K562 (cell line): ENCODE measurements at regions not wholly inside any gene's neighbourhood (a gene's known extent, or its start where the extent isn't known, plus 50 kb on each side); places are given as distances from the start of the nearest gene placed in this dataset.
A peak's percentile ranks its signal among the peaks of the same experiment; 100 is the strongest.

ENCODE experiments used
- CREB3L1 ChIP-seq: fragments of 450-650 bp; IDR thresholded peaks from 2 replicates; pipeline ENCODE4 v1.6.1; 2014; ENCODE audit warnings: low read depth, mild to moderate bottlenecking, moderate library complexity, borderline replicate concordance
- EHMT2 ChIP-seq: fragments of 450-650 bp; IDR thresholded peaks from 2 replicates; pipeline ENCODE4 v1.6.1; 2018; ENCODE audit warnings: antibody characterized with exemption
- ERF ChIP-seq: fragments of 450-650 bp; formaldehyde crosslinking; IDR thresholded peaks from 2 replicates; pipeline ENCODE4 v1.4.0; 2020; ENCODE audit warnings: mild to moderate bottlenecking, mixed read lengths
- FIP1L1 ChIP-seq: fragments of 200-400 bp; formaldehyde crosslinking; IDR thresholded peaks from 2 replicates; pipeline ENCODE4 v1.6.1; 2018; ENCODE audit warnings: mild to moderate bottlenecking, low read depth, low read length; ENCODE audit not compliant: poor library complexity, severe bottlenecking
- HEY1 ChIP-seq: fragments of 250-450 bp; sonication (Bioruptor Pico); IDR thresholded peaks from 2 replicates; pipeline ENCODE4 v1.5.0; 2020; ENCODE audit warnings: mild to moderate bottlenecking, moderate library complexity, borderline replicate concordance
- KDM5B ChIP-seq: fragments of 200-600 bp; sonication (generic); IDR thresholded peaks from 2 replicates; pipeline ENCODE4 v1.6.1; 2012; ENCODE audit warnings: low read depth, mild to moderate bottlenecking, moderate library complexity, low read length, control low read depth, inconsistent platforms; ENCODE audit not compliant: insufficient replicate concordance
- MEF2A ChIP-seq: IDR thresholded peaks from 2 replicates; pipeline ENCODE4 v1.6.1; 2011; ENCODE audit warnings: low read depth, mild to moderate bottlenecking, low read length, moderate library complexity; ENCODE audit not compliant: control insufficient read depth
- PCBP2 ChIP-seq: fragments of 200-400 bp; formaldehyde crosslinking; IDR thresholded peaks from 2 replicates; pipeline ENCODE4 v1.6.1; 2018; ENCODE audit warnings: low read length, low read depth, mild to moderate bottlenecking, moderate library complexity; ENCODE audit not compliant: poor library complexity, severe bottlenecking
- RBFOX2 ChIP-seq: fragments of 200-400 bp; formaldehyde crosslinking; IDR thresholded peaks from 2 replicates; pipeline ENCODE4 v1.6.1; 2017; ENCODE audit warnings: low read depth, mild to moderate bottlenecking, low read length, moderate library complexity
- TEAD4 ChIP-seq, 2 experiments: sonication (generic) in 1 of 2; formaldehyde crosslinking in 1 of 2; IDR thresholded peaks; 2 replicates each; pipeline versions ENCODE4 v1.6.1 to v1.8.0; 2012 to 2022; ENCODE audit warnings: borderline replicate concordance in 1 of 2, inconsistent platforms in 1 of 2, low read length in 1 of 2, mild to moderate bottlenecking in 1 of 2, missing genetic modification reagents in 1 of 2
- ZNF407 ChIP-seq: fragments of 450-650 bp; IDR thresholded peaks from 2 replicates; pipeline ENCODE4 v1.6.1; 2016; ENCODE audit warnings: low read depth
- TF ChIP-seq, protein P1 (sequence below), 2 experiments: fragments of 200-800 bp in 1 of 2; sonication (Bioruptor generic) in 1 of 2; sonication (generic) in 1 of 2; formaldehyde crosslinking in 1 of 2; IDR thresholded peaks in 1 of 2; conservative IDR thresholded peaks in 1 of 2; 2 replicates each; pipeline versions ENCODE4 v1.5.0 to v1.6.1; 2016 to 2020; ENCODE audit warnings: missing compliant biosample characterization in 1 of 2, missing genetic modification characterization in 1 of 2, missing genetic modification reagents in 1 of 2
- TF ChIP-seq, protein P2 (sequence below): fragments of 450-650 bp; IDR thresholded peaks from 2 replicates; pipeline ENCODE4 v1.6.1; 2016; ENCODE audit warnings: mild to moderate bottlenecking

GRCh38 chr7:98753989-98754479, 115.8 kb downstream of the TMEM130 start (continued):
- TF ChIP-seq, protein P1, sequence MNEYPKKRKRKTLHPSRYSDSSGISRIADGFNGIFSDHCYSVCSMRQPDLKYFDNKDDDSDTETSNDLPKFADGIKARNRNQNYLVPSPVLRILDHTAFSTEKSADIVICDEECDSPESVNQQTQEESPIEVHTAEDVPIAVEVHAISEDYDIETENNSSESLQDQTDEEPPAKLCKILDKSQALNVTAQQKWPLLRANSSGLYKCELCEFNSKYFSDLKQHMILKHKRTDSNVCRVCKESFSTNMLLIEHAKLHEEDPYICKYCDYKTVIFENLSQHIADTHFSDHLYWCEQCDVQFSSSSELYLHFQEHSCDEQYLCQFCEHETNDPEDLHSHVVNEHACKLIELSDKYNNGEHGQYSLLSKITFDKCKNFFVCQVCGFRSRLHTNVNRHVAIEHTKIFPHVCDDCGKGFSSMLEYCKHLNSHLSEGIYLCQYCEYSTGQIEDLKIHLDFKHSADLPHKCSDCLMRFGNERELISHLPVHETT (CRISPR knock-in tag; conservative IDR thresholded peaks at IDR 0.05 in 1 of 2, IDR thresholded peaks at IDR 0.05 in 1 of 2) = no peak
- TF ChIP-seq ERF (CRISPR knock-in tag) = no peak
- no peak for TF ChIP-seq HEY1
- TF ChIP-seq CREB3L1 = no peak
- TF ChIP-seq TEAD4 (IDR thresholded peaks at IDR 0.05; ENCODE audit: low read length) = no peak
- TF ChIP-seq TEAD4 (CRISPR knock-in tag; IDR thresholded peaks at IDR 0.05; ENCODE audit: borderline replicate concordance) = no peak
- TF ChIP-seq EHMT2 = no peak
- TF ChIP-seq FIP1L1 = no peak
- TF ChIP-seq, protein P2, sequence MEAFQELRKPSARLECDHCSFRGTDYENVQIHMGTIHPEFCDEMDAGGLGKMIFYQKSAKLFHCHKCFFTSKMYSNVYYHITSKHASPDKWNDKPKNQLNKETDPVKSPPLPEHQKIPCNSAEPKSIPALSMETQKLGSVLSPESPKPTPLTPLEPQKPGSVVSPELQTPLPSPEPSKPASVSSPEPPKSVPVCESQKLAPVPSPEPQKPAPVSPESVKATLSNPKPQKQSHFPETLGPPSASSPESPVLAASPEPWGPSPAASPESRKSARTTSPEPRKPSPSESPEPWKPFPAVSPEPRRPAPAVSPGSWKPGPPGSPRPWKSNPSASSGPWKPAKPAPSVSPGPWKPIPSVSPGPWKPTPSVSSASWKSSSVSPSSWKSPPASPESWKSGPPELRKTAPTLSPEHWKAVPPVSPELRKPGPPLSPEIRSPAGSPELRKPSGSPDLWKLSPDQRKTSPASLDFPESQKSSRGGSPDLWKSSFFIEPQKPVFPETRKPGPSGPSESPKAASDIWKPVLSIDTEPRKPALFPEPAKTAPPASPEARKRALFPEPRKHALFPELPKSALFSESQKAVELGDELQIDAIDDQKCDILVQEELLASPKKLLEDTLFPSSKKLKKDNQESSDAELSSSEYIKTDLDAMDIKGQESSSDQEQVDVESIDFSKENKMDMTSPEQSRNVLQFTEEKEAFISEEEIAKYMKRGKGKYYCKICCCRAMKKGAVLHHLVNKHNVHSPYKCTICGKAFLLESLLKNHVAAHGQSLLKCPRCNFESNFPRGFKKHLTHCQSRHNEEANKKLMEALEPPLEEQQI = no peak
- no peak for TF ChIP-seq PCBP2
- TF ChIP-seq MEF2A = 0 out of 2 replicates have a peak, but pooled peaks have one; percentile 10
- no peak for TF ChIP-seq RBFOX2
- TF ChIP-seq KDM5B = no peak
- no peak for TF ChIP-seq ZNF407
